ENCODE measurements at regions not wholly inside any gene's neighbourhood (a gene's known extent, or its start where the extent isn't known, plus 50 kb on each side); places are given as distances from the start of the nearest gene placed in this dataset.

- TF ChIP-seq CTCF (IDR thresholded peaks at IDR 0.05; ENCODE audit: low read length) (no peak), EZH2 (IDR thresholded peaks at IDR 0.05; ENCODE audit: borderline replicate concordance, low read length) (no peak)
These were observed 873.1 kb upstream of the PHF14 start for GRCh38 chr7:10100572-10100971.

Measured in OCI-LY1 (cell line).